Psoas muscle (tissue), 7 donors: ENCODE measurements at regions not wholly inside any gene's neighbourhood (a gene's known extent, or its start where the extent isn't known, plus 50 kb on each side); places are given as distances from the start of the nearest gene placed in this dataset.

Experiments
- ATAC-seq, 4 donors: fragments of 200-7000 bp; cut with Tn5 transposase; one replicate each; pipeline ENCODE4 v1.9.1; 2020; ENCODE audit warnings: moderate library complexity in 3 of 4, mild to moderate bottlenecking in 2 of 4
- DNase-seq, 2 donors: peaks; one replicate each; pipeline ENCODE4 v3.0.0-alpha.2; 2020
- H3K27ac ChIP-seq: fragments of 200-600 bp; one replicate; pipeline ENCODE4 v1.8.0; 2022
- H3K27me3 ChIP-seq, 3 donors: fragments of 200-600 bp in 1 of 3; one replicate each; pipeline versions ENCODE4 v1.6.1 to v1.8.0; 2013 to 2022; ENCODE audit warnings: low read length in 2 of 3, mild to moderate bottlenecking in 2 of 3, moderate library complexity in 1 of 3; ENCODE audit not compliant: insufficient read depth in 3 of 3
- H3K36me3 ChIP-seq, 2 donors: fragments of 200-600 bp in 1 of 2; one replicate each; pipeline versions ENCODE4 v1.6.1 to v1.8.0; 2013 to 2022; ENCODE audit warnings: low read depth in 1 of 2, mild to moderate bottlenecking in 1 of 2, moderate library complexity in 1 of 2; ENCODE audit not compliant: insufficient read depth in 1 of 2
- H3K4me1 ChIP-seq: fragments of 200-600 bp; one replicate; pipeline ENCODE4 v1.8.0; 2022
- H3K4me3 ChIP-seq: fragments of 200-600 bp; one replicate; pipeline ENCODE4 v1.8.0; 2022; ENCODE audit warnings: mild to moderate bottlenecking
- H3K9me3 ChIP-seq: fragments of 200-600 bp; one replicate; pipeline ENCODE4 v1.8.0; 2022
- CTCF ChIP-seq: fragments of 200-600 bp; IDR thresholded peaks from one replicate; pipeline ENCODE4 v1.8.0; 2022; ENCODE audit warnings: antibody characterized with exemption
- WGBS, 3 donors: extraction: QIAGEN DNeasy Blood & Tissue Kit; methylation state at CpG; one replicate each; pipeline versions ENCODE4 v1.1.6 to v1.1.7; 2013; 5-methylcytosine and 5-hydroxymethylcytosine counted together
- intact Hi-C, 2 donors: fragments of 100-400 bp; cut with DNase I; formaldehyde crosslinking; loops; one replicate each; pipeline versions ENCODE4 v1.11.0 to v1.14.2; 2022
- donor health status: healthy with polysubstance abuse.
- donor health status: DM: no; HTN: no; CAD: no; lungs with moderate emphysema.
- donor health status: Bipolar disorder and iron deficiency.
- donor health status: healthy.
- donor health status: DM: yes; HTN: yes; CAD: no.
- donor health status: DM: no; HTN: no; CAD: no.
- donor health status: DM: yes; HTN: yes; CAD: no.

DNA sequence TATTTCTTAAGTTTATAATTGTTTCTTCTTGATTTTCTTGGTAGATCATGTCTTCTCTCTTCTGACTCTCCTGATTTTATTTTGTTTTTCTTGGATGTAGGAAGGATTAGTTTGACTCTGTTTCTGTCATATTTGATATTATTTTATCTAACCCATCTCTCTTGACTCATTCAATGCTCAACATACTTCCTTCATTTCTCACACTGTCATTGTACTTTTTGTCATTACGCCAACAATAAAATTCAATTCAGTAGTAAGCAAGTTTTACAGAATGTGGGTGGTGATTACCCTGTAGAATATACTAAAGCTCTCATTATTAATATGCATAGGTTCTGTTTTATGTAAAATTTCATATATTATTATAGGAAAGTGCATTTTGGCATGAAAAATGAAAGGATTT, 1303.0 kb upstream of the AGA start:
- Histone ChIP-seq H3K4me1 (no peaks in the 10 kb centered on the region), H3K4me3 (no peak overlapping the region), H3K36me3 (no peaks in the 10 kb centered on the region), H3K9me3 (no peaks in the 10 kb centered on the region), H3K27me3 (no peaks in the 10 kb centered on the region), H3K27ac (no peak overlapping the region)
- intact Hi-C loops: no loop called here
- WGBS, 3 donors: 94 to 98% (median 96%) methylated on average over 1 of the region's 1 CpG
- no peak for TF ChIP-seq CTCF
- ATAC-seq: no peak
- no peak for DNase-seq

DNA sequence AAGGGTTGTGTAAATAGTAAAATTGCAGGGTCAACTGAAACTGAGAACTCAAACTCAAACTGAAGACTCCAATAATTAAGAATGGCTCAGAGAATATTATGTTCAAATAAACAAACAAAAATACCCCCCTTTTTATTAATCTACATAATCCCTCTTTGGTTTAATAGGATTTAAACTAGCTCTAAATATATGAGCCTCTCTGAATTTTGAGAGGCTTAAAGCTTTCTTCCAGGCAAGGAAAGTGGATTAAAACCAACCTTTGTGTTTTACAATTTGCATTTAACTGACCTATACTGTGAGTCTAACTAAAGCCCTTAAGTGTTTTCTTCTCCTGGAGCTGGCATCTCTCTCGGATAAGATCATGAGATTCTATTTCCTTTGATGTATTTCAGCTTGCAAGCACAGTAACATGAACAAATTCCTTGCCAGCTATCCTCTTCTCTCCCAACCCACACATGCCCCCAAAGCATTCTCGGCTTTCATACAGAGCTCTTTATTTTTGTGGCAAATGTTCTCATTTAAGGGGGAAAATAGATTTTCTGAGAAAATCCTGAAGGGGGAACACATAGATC, 1310.8 kb upstream of the AGA start:
- H3K9me3 ChIP-seq: no peaks in the 10 kb centered on the region
- DNase-seq (no peak), ATAC-seq (no peak)
- 6 to 13% (median 8%) methylated on average over 2 of the region's 2 CpGs for WGBS, 3 donors
- TF ChIP-seq CTCF: no peak
- H3K27me3 ChIP-seq: no peaks in the 10 kb centered on the region
- no peak overlapping the region for H3K27ac ChIP-seq
- no peaks in the 10 kb centered on the region for H3K4me1 ChIP-seq
- H3K4me3 ChIP-seq: no peak overlapping the region
- no peaks in the 10 kb centered on the region for H3K36me3 ChIP-seq
- intact Hi-C loops: no loop called here

- 46 to 56% (median 55%) methylated on average over 8 of the region's 8 CpGs for WGBS, 3 donors
- H3K27me3 ChIP-seq: no peaks in the 10 kb centered on the region
- ATAC-seq: no peak
- H3K27ac ChIP-seq: no peak overlapping the region
- intact Hi-C loops: no loop called here
- H3K36me3 ChIP-seq: no peaks in the 10 kb centered on the region
- TF ChIP-seq CTCF: no peak
- no peak overlapping the region for H3K4me3 ChIP-seq
- DNase-seq: no peak
- no peaks in the 10 kb centered on the region for H3K4me1 ChIP-seq
- no peaks in the 10 kb centered on the region for H3K9me3 ChIP-seq
Observed at GRCh38 chr4:178778496-178778895, 1336.3 kb upstream of the AGA start.

- H3K4me3 ChIP-seq: no peak overlapping the region
- H3K27me3 ChIP-seq: no peaks in the 10 kb centered on the region
- no peak for DNase-seq
- no peaks in the 10 kb centered on the region for H3K4me1 ChIP-seq
- no peak for ATAC-seq
- H3K9me3 ChIP-seq: no peaks in the 10 kb centered on the region
- no peak overlapping the region for H3K27ac ChIP-seq
- WGBS, 3 donors: 8 to 13% (median 9%) methylated on average over 1 of the region's 1 CpG
- no peak for TF ChIP-seq CTCF
- H3K36me3 ChIP-seq: no peaks in the 10 kb centered on the region
- intact Hi-C loops: no loop called here
Observed at GRCh38 chr4:178781779-178782178, 1339.5 kb upstream of the AGA start.

GRCh38 chr4:178784491-178784890, 1342.3 kb upstream of the AGA start:
- Histone ChIP-seq H3K36me3 (no peaks in the 10 kb centered on the region), H3K27ac (no peak overlapping the region), H3K9me3 (no peaks in the 10 kb centered on the region), H3K27me3 (no peaks in the 10 kb centered on the region), H3K4me1 (no peaks in the 10 kb centered on the region), H3K4me3 (no peak overlapping the region)
- intact Hi-C loops: no loop called here
- DNase-seq (no peak), ATAC-seq (no peak)
- 45 to 74% (median 57%) methylated on average over 3 of the region's 3 CpGs for WGBS, 3 donors
- TF ChIP-seq CTCF: no peak
